ENCODE measurements at regions not wholly inside any gene's neighbourhood (a gene's known extent, or its start where the extent isn't known, plus 50 kb on each side); places are given as distances from the start of the nearest gene placed in this dataset.

- no peak for TF ChIP-seq CTCF (IDR thresholded peaks at IDR 0.05; ENCODE audit: poor library complexity, severe bottlenecking)
- no peak for TF ChIP-seq POLR2AphosphoS5 (IDR thresholded peaks at IDR 0.05)
- no peak for TF ChIP-seq MXI1 (conservative IDR thresholded peaks at IDR 0.05; ENCODE audit: poor library complexity, severe bottlenecking)
These were observed 813.9 kb downstream of the KCNJ18 start for GRCh38 chr17:22506231-22506630.
